A549 (cell line): ENCODE measurements at regions not wholly inside any gene's neighbourhood (a gene's known extent, or its start where the extent isn't known, plus 50 kb on each side); places are given as distances from the start of the nearest gene placed in this dataset.
"Not testable (repeated sequence)": the region's sequence is repeated elsewhere in the genome, so short reads cannot be mapped to it uniquely, and the experiment has no call there.

Experiments
- ATAC-seq, 2 experiments: fragments of 200-7000 bp in 1 of 2; fragments of >200 bp in 1 of 2; cut with Nextera tagmentation in 1 of 2; cut with Tn5 transposase in 1 of 2; 3 replicates each; pipeline versions ENCODE4 v1.8.0 to v1.9.1; 2018 to 2020; ENCODE audit warnings: mild to moderate bottlenecking in 1 of 2, moderate library complexity in 1 of 2
- CTCF ChIA-PET: fragments of 300-600 bp; sonication (Branson Sonifier 250); formaldehyde crosslinking; extraction: SDS; loops from one replicate; lab custom pipeline; 2021; ENCODE audit warnings: antibody characterized with exemption, inconsistent platforms; lab: Yijun Ruan, JAX
- POLR2A ChIA-PET: fragments of 350-600 bp; formaldehyde crosslinking; extraction: SDS; loops from one replicate; lab custom pipeline; 2021; ENCODE audit warnings: antibody characterized with exemption, inconsistent platforms; lab: Yijun Ruan, JAX
- DNase-seq, 2 experiments: peaks; one replicate each; pipeline versions ENCODE4 v3.0.0 to v3.0.0-alpha.2; 2011 to 2016; ENCODE audit warnings: low read depth in 1 of 2, low spot score in 1 of 2
- FAIRE-seq: peaks from 2 replicates; lab custom pipeline; 2011; peaks lifted over from hg19 to GRCh38; lab: Jason Lieb, UNC
- H3K27ac ChIP-seq, 2 experiments: fragments of >200 bp; sonication (Bioruptor Twin); formaldehyde crosslinking; 3 replicates each; pipeline ENCODE4 v1.5.1; 2016 to 2017
- H3K4me1 ChIP-seq: fragments of >200 bp; sonication (Bioruptor Twin); formaldehyde crosslinking; 3 replicates; pipeline ENCODE4 v1.6.1; 2016
- H3K4me2 ChIP-seq: fragments of >200 bp; sonication (Bioruptor Twin); formaldehyde crosslinking; 3 replicates; pipeline ENCODE4 v1.6.1; 2016
- H3K4me3 ChIP-seq: fragments of >200 bp; sonication (Bioruptor Twin); formaldehyde crosslinking; 3 replicates; pipeline ENCODE4 v1.5.1; 2016
- H3K9me3 ChIP-seq: fragments of >200 bp; sonication (Bioruptor Twin); formaldehyde crosslinking; 3 replicates; pipeline ENCODE4 v1.6.1; 2016
- BHLHE40 ChIP-seq: IDR thresholded peaks from 2 replicates; pipeline ENCODE4 v1.6.1; 2012; ENCODE audit warnings: low read depth, low read length, inconsistent platforms
- CBX2 ChIP-seq: fragments of 200-600 bp; sonication (generic); IDR thresholded peaks from 2 replicates; pipeline ENCODE4 v1.6.1; 2016; ENCODE audit warnings: low read depth, mild to moderate bottlenecking, borderline replicate concordance
- CHD2 ChIP-seq: fragments of 150-350 bp; IDR thresholded peaks from 2 replicates; pipeline ENCODE4 v1.6.1; 2014; ENCODE audit warnings: low read length; ENCODE audit not compliant: partially characterized antibody
- EHMT2 ChIP-seq: fragments of 200-600 bp; sonication (generic); IDR thresholded peaks from 2 replicates; pipeline ENCODE4 v1.6.1; 2016; ENCODE audit warnings: antibody characterized with exemption, low read depth, mild to moderate bottlenecking, moderate library complexity
- HOXA7 ChIP-seq: fragments of 250-450 bp; sonication (Bioruptor Pico); IDR thresholded peaks from 2 replicates; pipeline ENCODE4 v1.5.0; 2020; ENCODE audit warnings: mild to moderate bottlenecking, moderate library complexity
- HOXB13 ChIP-seq: fragments of 250-450 bp; sonication (Bioruptor Pico); IDR thresholded peaks from 2 replicates; pipeline ENCODE4 v1.5.0; 2020; ENCODE audit warnings: low read depth, mild to moderate bottlenecking, moderate library complexity
- HOXB5 ChIP-seq: fragments of 250-450 bp; sonication (Bioruptor Pico); IDR thresholded peaks from 2 replicates; pipeline ENCODE4 v1.5.0; 2020; ENCODE audit warnings: mild to moderate bottlenecking, moderate library complexity
- NPAS2 ChIP-seq: fragments of 250-450 bp; sonication (Bioruptor Pico); IDR thresholded peaks from 2 replicates; pipeline ENCODE4 v1.8.0; 2022; ENCODE audit warnings: mild to moderate bottlenecking, moderate library complexity, borderline replicate concordance
- PBX3 ChIP-seq: IDR thresholded peaks from 2 replicates; pipeline ENCODE4 v1.6.1; 2012
- POLR2A ChIP-seq: IDR thresholded peaks from 2 replicates; pipeline ENCODE4 v1.6.1; 2012; ENCODE audit warnings: mild to moderate bottlenecking, low read length
- RARB ChIP-seq: fragments of 250-450 bp; sonication (Bioruptor Pico); IDR thresholded peaks from 2 replicates; pipeline ENCODE4 v1.8.0; 2021; ENCODE audit warnings: mild to moderate bottlenecking, moderate library complexity
- RCOR1 ChIP-seq: fragments of 150-350 bp; IDR thresholded peaks from 2 replicates; pipeline ENCODE4 v1.6.1; 2014; ENCODE audit warnings: antibody characterized with exemption, low read length, low read depth
- RFX5 ChIP-seq: fragments of 450-650 bp; IDR thresholded peaks from 2 replicates; pipeline ENCODE4 v1.7.1; 2014; ENCODE audit warnings: antibody characterized with exemption, mild to moderate bottlenecking, moderate library complexity
- USF2 ChIP-seq: fragments of 450-650 bp; IDR thresholded peaks from 2 replicates; pipeline ENCODE4 v1.6.1; 2014; ENCODE audit warnings: antibody characterized with exemption
- ZSCAN20 ChIP-seq: fragments of 250-450 bp; sonication (Bioruptor Pico); IDR thresholded peaks from 2 replicates; pipeline ENCODE4 v1.8.0; 2022; ENCODE audit warnings: mild to moderate bottlenecking, moderate library complexity
- WGBS: methylation state at CpG from one replicate; pipeline ENCODE4 v1.1.6; 2017; ENCODE audit errors: missing lambda C conversion rate; 5-methylcytosine and 5-hydroxymethylcytosine counted together
- TF ChIP-seq, protein P1 (sequence below): IDR thresholded peaks from 2 replicates; pipeline ENCODE4 v1.6.1; 2012; ENCODE audit warnings: low read depth, borderline replicate concordance
- TF ChIP-seq, protein P2 (sequence below): fragments of >200 bp; sonication (Bioruptor Twin); formaldehyde crosslinking; IDR thresholded peaks from 3 replicates; pipeline ENCODE4 v1.5.1; 2016

DNA sequence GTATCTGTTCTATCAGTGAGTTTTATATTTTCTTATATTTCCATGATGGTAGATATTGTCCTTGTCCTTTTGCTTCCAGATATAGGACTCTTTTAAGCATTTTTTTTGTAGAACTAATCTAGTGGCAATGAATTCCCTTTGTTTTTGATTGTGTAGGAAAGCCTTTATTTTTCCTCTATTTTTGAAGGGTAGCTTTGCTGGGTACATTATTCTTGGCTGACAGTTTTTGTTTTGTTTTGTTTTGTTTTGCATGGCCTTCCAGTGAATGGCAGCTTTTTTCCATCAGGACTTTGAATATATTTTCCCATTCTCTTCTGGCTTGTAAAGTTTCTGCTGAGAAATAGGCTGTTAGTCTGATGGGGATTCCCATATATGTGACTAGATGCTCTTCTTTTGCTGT lies 70.2 kb upstream of the MUCL1 start (continued):
- TF ChIP-seq, protein P1, sequence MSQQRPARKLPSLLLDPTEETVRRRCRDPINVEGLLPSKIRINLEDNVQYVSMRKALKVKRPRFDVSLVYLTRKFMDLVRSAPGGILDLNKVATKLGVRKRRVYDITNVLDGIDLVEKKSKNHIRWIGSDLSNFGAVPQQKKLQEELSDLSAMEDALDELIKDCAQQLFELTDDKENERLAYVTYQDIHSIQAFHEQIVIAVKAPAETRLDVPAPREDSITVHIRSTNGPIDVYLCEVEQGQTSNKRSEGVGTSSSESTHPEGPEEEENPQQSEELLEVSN = no peak
- TF ChIP-seq POLR2A = no peak
- TF ChIP-seq, all 56 proteins: peak for 0

- H3K4me3 ChIP-seq, H3K4me1 ChIP-seq, FAIRE-seq, H3K27ac ChIP-seq, H3K9me3 ChIP-seq, H3K4me2 ChIP-seq, POLR2A ChIA-PET, CTCF ChIA-PET, ATAC-seq, DNase-seq: not testable (repeated sequence)
- 0% methylated on average over 1 of the region's 1 CpG for WGBS
Measured at GRCh38 chr12:54777031-54777430, 77.3 kb upstream of the MUCL1 start.

DNA sequence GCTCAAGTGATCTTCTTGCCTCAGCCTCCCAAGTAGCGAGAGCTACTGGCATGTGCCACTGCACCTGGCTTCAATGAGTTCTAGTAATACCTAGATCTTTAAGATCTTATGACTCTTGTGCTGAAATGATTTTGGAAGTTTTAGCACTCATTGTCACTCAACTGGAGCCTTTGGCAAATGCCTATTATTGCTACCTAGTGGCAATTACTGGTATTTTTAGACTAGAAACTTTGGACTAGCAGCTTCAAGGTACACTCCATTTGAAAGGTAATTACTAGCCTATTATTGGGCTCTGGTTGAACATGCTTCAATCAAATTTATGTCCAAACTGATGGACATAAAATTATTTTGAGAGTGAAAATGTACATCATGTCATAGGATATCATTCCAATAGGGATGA lies 80.7 kb upstream of the MUCL1 start:
- ChIA-PET CTCF (no interaction called here), POLR2A (no interaction called here)
- Histone ChIP-seq H3K9me3 (no peaks in the 10 kb centered on the region), H3K4me1 (no peaks in the 10 kb centered on the region), H3K4me2 (no peak overlapping the region), H3K4me3 (no peak overlapping the region), H3K27ac (no peak overlapping the region)
- TF ChIP-seq HOXB5 (CRISPR knock-in tag) (no peak), HOXA7 (CRISPR knock-in tag) (no peak), ZSCAN20 (CRISPR knock-in tag) (no peak), RCOR1 (no peak), HOXB13 (CRISPR knock-in tag) (no peak), USF2 (no peak), EHMT2 (no peak), CHD2 (no peak), PBX3 (no peak), NPAS2 (CRISPR knock-in tag) (no peak)
- ATAC-seq (no peak), FAIRE-seq (no peak), DNase-seq (no peak)
- 0% methylated on average over 1 of the region's 1 CpG for WGBS

DNA sequence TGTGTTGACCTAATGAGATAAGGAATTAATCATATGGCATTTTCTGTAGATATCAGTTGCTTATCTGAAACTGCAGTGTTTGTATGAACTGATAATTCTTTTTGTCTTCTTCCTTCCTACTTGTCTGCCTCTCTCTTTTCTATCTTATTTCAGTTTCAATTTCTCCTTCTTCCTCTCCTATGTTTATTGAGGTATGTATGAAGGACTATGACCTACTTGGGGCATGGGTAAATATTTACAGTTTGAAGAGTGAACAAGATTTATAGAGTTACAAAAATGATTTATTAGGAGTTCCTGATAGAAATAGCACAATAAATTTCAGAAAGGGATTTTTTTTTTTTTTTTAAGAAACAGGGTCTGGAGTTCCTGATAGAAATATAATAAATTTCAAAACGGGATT lies 88.7 kb upstream of the MUCL1 start:
- TF ChIP-seq CBX2 (no peak), RARB (CRISPR knock-in tag) (no peak), RCOR1 (no peak), BHLHE40 (no peak), RFX5 (no peak)
- TF ChIP-seq, protein P2, sequence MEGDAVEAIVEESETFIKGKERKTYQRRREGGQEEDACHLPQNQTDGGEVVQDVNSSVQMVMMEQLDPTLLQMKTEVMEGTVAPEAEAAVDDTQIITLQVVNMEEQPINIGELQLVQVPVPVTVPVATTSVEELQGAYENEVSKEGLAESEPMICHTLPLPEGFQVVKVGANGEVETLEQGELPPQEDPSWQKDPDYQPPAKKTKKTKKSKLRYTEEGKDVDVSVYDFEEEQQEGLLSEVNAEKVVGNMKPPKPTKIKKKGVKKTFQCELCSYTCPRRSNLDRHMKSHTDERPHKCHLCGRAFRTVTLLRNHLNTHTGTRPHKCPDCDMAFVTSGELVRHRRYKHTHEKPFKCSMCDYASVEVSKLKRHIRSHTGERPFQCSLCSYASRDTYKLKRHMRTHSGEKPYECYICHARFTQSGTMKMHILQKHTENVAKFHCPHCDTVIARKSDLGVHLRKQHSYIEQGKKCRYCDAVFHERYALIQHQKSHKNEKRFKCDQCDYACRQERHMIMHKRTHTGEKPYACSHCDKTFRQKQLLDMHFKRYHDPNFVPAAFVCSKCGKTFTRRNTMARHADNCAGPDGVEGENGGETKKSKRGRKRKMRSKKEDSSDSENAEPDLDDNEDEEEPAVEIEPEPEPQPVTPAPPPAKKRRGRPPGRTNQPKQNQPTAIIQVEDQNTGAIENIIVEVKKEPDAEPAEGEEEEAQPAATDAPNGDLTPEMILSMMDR = no peak
- H3K4me3 ChIP-seq = no peak overlapping the region
- no peak for ATAC-seq
- H3K4me2 ChIP-seq = no peak overlapping the region
- no peak overlapping the region for H3K27ac ChIP-seq
- ChIA-PET CTCF (no interaction called here), POLR2A (no interaction called here)
- no peak for FAIRE-seq
- no peaks in the 10 kb centered on the region; the same call in 2 of the 3 replicates for H3K9me3 ChIP-seq
- DNase-seq = no peak
- WGBS = 3% methylated on average over 1 of the region's 1 CpG
- no peaks in the 10 kb centered on the region for H3K4me1 ChIP-seq
